Glomerular visceral epithelial cell (primary cell): ENCODE measurements at regions not wholly inside any gene's neighbourhood (a gene's known extent, or its start where the extent isn't known, plus 50 kb on each side); places are given as distances from the start of the nearest gene placed in this dataset.
A peak's percentile ranks its signal among the peaks of the same experiment; 100 is the strongest.
"Not testable (repeated sequence)": the region's sequence is repeated elsewhere in the genome, so short reads cannot be mapped to it uniquely, and the experiment has no call there.

Source experiments
- DNase-seq: peaks from one replicate; pipeline ENCODE4 v3.0.0-alpha.2; 2016; ENCODE audit errors: extremely low spot score

GRCh38 chr4:23028875-23029274 lies 336.1 kb downstream of the GBA3 start:
- no peak for DNase-seq

- no peak for DNase-seq
These were observed 330.9 kb downstream of the GBA3 start for GRCh38 chr4:23023666-23024065.

GRCh38 chr4:23023121-23023520 lies 330.4 kb downstream of the GBA3 start:
- DNase-seq: no peak

GRCh38 chr4:23022032-23022431 lies 329.3 kb downstream of the GBA3 start:
- DNase-seq: peak; percentile 54

GRCh38 chr4:23021040-23021439 lies 328.3 kb downstream of the GBA3 start:
- DNase-seq: no peak

GRCh38 chr4:23020399-23020798 lies 327.7 kb downstream of the GBA3 start:
- DNase-seq: not testable (repeated sequence)

GRCh38 chr4:23016981-23017380 lies 324.2 kb downstream of the GBA3 start:
- no peak for DNase-seq

GRCh38 chr4:23015821-23016220 lies 323.1 kb downstream of the GBA3 start:
- no peak for DNase-seq

- no peak for DNase-seq
These were observed 316.4 kb downstream of the GBA3 start for GRCh38 chr4:23009093-23009492.

GRCh38 chr4:23006756-23007155 lies 314.0 kb downstream of the GBA3 start:
- no peak for DNase-seq

- DNase-seq: no peak
These were observed 313.0 kb downstream of the GBA3 start for GRCh38 chr4:23005691-23006090.

GRCh38 chr4:23001478-23001877 lies 308.7 kb downstream of the GBA3 start:
- DNase-seq: no peak

- DNase-seq: no peak
These were observed 306.7 kb downstream of the GBA3 start for GRCh38 chr4:22999419-22999818.

GRCh38 chr4:22997358-22998224 lies 304.9 kb downstream of the GBA3 start:
- no peak for DNase-seq

GRCh38 chr4:22991576-22991975 lies 298.8 kb downstream of the GBA3 start:
- DNase-seq: no peak

- DNase-seq: no peak
These were observed 295.8 kb downstream of the GBA3 start for GRCh38 chr4:22988526-22988925.

GRCh38 chr4:22987870-22988269 lies 295.1 kb downstream of the GBA3 start:
- peak; percentile 53 for DNase-seq

- DNase-seq: peak; percentile 32
These were observed 294.1 kb downstream of the GBA3 start for GRCh38 chr4:22986881-22987280.

GRCh38 chr4:22986262-22986661 lies 293.5 kb downstream of the GBA3 start:
- DNase-seq: peak; percentile 35

- DNase-seq: no peak
These were observed 291.7 kb downstream of the GBA3 start for GRCh38 chr4:22984390-22984789.

- DNase-seq: peak; percentile 76
These were observed 285.9 kb downstream of the GBA3 start for GRCh38 chr4:22978656-22979055.

- no peak for DNase-seq
These were observed 277.9 kb downstream of the GBA3 start for GRCh38 chr4:22970665-22971064.

- peak; percentile 83 for DNase-seq
These were observed 276.7 kb downstream of the GBA3 start for GRCh38 chr4:22969287-22969896.
